Urothelium cell line (cell line): ENCODE measurements at regions not wholly inside any gene's neighbourhood (a gene's known extent, or its start where the extent isn't known, plus 50 kb on each side); places are given as distances from the start of the nearest gene placed in this dataset.
A peak's percentile ranks its signal among the peaks of the same experiment; 100 is the strongest.
"Not testable (repeated sequence)": the region's sequence is repeated elsewhere in the genome, so short reads cannot be mapped to it uniquely, and the experiment has no call there.

Experiments used
- DNase-seq: peaks from one replicate; pipeline ENCODE4 v3.0.0; 2011; ENCODE audit warnings: low spot score, mixed read lengths
- FAIRE-seq: peaks from 2 replicates; lab custom pipeline; 2011; peaks lifted over from hg19 to GRCh38; lab: Jason Lieb, UNC

DNA sequence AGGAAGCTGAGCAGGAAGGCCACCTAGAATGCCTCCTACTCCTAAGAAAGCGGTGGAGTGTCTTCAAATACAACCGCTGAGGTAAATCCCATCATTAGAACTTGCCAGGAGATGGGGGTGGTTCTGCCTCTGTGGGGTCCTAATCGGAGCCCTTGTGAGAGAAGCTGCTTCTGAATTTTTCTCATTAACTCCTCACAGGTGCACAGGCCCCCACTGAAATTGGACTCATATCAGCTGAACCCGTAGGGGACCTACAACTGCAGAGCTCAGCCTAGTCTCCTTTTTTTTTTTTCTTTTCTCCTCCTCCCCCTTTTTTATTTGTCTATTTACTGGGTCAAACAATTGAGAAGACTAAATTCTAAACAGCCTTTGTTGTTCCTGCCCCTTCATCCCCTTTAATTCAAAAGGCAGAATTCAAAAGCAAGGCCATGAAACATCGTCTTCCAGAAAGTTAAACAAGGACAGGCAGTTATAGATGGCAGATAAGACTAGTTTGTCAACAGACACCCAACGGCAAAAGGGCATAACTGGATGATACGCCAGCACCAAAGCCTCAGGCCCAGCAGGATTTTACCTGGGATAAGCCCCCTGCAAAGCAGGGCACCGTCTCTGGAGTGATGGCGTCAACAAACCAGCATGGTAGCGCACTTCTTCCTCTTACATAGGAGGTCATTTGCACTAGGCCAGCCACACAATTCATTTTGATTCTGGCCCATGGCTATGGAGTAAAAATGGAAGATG is 213.7 kb upstream of the HES1 start:
- DNase-seq: no peak
- no peak for FAIRE-seq

DNA sequence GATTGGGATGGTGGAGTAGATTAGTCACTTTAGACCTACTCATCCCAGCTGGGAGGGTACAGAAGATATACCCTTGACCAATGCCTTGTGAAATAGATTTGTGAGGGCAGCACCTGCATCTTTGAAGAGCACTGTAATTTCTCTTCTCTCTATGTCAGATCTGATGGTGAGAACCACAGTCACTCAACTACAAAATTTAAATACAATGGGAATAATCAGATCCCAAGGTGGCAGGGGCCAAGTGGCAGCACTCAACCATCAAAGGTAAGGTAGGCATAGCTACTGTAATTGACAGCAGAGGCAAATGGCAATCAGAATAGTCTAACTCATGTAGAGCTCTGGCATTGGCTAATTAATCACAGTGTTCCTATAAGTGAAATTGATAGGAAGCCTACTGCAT is 212.0 kb upstream of the HES1 start:
- DNase-seq, FAIRE-seq: not testable (repeated sequence)

DNA sequence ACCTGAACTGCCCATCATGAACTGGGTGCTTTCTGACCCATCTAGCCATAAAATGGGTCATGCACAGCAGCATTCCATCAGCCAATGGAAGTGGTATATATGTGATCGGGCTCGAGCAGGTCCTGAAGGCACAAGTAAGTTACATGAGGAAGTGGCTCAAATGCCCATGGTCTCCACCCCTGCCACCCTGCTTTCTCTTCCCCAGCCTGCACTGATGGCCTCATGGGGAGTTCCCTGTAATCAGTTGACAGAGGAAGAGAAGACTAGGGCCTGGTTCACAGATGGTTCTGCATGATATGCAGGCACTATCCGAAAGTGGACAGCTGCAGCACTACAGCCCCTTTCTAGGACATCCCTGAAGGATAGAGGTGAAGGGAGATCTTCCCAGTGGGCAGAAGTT is 209.9 kb upstream of the HES1 start:
- not testable (repeated sequence) for FAIRE-seq, DNase-seq

DNA sequence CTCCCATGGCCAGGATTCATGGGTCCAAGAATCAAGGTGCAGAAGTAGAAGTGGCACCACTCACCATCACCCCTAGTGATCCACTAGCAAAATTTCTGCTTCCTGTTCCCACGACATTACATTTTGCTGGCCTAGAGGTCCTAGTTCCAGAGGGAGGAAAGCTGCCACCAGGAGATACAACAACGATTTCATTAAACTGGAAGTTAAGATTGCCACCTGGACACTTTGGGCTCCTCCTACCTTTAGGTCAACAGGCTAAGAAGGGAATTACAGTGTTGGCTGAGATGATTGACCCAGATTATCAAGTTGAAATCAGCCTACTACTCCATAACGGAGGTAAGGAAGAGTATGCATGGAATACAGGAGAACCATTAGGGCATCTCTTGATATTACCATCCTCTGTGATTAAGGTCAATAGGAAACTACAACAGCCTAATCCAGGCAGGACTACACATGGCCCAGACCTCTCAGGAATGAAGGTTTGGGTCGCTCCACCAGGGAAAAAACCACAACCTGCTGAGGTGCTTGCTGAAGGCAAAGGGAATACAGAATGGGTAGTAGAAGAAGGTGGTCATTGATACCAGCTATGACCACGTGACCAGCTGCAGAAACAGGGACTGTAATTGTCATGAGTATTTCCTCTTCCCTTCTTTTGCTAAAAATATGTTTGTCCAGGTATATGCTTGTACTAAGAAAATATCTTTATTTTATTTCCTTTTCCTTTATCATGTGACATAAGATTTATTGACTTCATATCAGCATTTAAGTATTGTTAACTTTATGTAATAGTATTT is 208.3 kb upstream of the HES1 start:
- not testable (repeated sequence) for FAIRE-seq, DNase-seq

DNA sequence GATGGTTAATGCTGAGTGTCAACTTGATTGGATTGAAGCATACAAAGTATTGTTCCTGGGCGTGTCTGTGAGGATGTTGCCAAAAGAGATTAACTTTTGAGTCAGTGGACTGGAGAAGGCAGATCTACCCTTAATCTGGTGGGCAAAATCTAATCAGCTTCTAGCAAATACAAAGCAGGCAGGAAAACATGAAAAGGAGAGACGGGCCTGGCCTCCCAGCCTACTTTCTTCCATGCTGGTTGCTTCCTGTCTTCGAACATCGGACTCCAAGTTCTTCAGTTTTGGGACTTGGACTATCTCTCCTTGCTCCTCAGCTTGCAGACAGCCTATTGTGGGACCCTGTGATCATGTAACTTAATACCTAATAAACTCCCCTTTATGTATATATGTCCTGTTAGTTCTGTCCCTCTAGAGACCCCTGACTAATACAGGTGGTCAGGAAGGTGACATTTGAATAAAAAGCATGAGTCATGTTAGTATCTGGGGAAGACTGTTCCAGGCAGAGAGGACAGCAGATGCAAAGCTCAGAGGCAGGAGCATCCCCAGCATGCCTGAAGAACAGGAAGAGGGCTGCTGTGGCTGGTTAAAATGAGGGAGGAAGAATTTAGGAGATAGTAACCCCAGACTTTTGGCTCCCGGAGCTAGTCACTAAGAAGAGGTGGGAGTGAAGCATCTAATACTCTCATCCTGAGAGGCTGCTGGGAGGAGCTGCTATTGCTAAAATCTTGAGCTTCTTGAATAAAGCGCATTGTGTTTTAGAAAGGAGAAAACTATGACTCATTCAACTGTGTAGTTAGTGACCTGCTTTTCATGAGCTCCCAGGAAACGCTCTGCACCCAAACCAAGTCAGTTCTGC is 207.4 kb upstream of the HES1 start:
- FAIRE-seq: no peak

DNA sequence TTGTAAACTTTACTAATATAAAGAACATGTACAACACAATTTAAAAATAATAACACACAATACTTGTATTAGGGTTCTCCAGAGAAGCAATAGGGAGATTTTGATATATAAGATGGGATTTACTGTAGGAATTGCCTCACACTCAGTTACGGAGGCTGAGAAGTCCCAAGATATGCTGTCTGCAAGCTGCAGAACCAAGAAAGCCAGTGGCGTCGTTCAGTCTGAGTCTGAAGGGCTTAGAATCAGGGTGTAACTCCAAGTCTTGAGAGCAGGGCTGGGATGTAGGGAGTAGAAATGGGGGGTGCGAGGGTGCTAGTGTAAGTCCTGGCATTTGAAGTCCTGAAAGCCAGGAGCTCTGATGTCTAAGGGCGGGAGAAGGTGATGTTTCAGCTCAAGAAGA is 206.6 kb upstream of the HES1 start:
- no peak for DNase-seq
- FAIRE-seq: no peak

More for the DNA sequence above, 207.4 kb upstream of the HES1 start:
- peak; percentile 72 for DNase-seq

DNA sequence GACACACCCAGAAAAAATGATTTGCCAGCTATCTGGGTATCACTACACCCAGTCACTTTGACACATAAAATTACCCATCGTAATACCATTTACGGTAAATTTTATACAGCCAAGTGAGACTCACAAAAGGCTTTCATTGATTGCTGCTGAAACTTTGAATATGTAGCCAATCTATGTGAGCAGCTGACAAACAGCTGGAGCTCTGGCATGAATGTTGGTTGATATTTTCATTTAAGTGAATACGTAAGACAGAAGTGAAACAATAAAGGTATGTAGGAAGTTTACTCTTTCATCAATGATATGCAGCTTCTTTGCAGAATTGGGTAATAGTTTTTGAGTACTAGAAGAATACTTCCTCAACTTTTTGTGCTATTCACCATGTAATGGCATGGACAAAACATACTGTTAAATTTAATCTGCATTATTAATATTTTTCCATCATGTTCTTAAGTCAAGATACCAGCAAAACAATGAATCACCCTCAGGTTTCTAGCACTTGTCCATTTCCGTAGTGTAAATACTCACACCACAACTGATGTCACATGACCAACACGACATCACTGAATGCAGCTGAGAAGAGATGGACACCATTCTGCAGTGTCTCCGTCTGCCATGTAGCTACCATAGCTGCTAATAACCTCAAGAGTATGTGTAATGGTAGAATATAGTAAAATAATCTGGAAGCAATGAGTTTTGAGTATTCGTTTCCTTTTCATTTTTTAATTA is 205.9 kb upstream of the HES1 start:
- DNase-seq (no peak), FAIRE-seq (no peak)

DNA sequence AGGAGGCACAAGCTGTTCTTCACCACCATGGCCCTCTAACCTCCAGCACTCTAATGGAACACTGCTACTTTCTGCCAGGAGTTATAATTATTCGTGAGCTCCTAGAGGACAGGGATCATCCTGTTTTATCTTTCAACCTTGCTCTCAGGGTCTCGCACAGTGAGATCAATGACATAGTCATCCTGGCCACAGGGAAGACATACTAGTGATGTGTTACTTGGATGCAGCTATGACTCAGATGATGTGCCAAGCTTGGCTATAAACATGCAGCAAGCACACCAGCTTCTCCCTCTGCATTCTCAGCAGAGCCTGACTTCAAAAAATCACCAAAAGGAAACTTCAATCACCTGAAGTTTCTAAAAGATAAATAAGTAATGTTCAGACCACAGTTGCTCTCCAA is 203.8 kb upstream of the HES1 start:
- no peak for FAIRE-seq
- DNase-seq: no peak

DNA sequence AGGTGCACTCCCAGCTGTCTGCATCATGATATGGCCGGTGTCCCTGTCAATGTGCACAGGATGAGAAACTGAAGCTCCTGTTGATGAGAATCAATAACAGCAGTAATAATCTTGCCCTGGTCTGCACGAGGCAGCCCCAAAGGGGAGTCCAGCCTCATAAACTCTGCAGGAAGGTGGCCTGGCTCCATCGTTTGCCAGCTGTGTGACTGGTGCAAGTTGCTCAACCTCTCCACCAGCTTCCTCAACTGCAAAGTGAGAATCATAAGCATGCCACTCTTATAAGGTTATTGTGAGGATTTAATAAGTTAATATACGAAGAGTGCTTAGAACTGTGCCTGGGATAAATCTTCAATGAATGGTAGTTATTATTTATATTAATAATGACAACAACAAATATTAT is 203.4 kb upstream of the HES1 start:
- FAIRE-seq: no peak
- DNase-seq: no peak

DNA sequence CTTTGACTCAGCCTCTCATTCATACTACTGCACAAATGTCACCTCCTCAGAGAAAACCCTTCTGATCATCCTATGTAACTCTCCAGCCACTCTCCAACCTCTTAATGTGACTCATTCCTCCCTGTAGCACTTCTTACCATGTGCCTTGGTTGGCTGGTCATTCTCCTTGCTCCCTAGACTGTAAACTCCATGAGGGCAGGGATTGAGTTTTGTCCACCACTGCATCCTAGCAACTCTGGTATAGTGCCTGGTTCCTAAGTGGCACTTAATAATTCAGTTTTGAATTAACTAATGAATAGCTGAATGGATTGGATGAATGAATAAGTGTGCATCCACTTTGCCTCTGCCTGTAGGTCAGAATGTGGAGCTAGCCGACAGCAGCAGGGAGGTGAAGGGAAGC is 202.5 kb upstream of the HES1 start:
- DNase-seq: no peak
- no peak for FAIRE-seq

DNA sequence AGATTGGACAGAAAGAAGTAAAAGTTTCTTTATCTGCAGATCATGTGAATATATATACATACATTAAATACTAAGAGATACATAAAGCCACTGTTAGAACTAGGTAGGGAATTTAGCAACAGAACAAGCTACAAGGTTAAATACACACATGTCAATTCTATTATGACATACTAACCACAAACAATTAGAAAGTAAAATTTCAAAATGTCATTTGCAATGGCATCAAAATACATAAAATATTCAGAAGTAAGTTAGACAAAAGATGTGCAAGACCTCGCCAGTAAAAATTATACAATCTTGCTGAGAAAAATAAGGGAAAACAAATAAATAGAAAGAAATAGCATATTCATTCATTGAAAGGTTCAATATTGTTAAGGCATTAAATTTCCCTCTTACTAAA is 200.0 kb upstream of the HES1 start:
- FAIRE-seq: no peak
- DNase-seq: no peak

DNA sequence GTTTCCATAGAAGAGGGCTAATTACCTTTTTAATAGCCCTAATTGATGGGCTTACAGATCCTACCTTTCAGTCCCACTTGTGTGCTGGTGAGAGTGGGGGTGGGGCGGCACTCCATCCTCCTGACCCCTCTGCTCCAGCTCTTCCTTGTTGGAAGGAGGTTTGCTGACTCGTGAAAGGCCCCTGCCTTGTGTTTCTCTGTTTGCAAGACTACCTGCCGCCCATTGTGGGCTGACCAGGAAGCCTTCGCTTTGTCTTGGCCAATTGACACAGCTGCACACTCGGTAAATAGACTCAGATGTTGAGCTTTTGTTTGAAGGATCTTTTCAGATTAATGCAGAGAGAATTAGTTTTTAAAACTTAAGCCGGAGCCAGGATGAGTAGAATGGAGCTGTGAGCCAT is 197.3 kb upstream of the HES1 start:
- DNase-seq: no peak
- FAIRE-seq: no peak

DNA sequence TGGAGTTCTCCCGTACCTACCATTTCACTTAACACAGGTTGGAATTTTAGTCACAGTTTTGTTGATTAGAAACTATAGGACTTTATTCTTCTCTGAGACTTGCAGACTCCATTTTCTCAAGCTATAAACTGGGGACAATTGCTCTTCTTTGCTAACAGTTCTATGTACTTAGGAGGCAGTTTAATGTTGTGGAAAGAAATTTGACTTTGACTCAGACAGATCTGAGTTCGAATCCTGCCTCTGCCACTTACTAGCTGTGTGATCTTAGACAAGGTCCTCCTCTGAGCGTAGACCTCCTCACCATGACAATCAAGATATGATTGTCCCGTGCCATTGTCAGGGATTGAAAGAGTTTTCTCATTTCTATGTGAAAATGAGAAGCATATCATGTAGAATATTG is 196.4 kb upstream of the HES1 start:
- DNase-seq (no peak), FAIRE-seq (no peak)

DNA sequence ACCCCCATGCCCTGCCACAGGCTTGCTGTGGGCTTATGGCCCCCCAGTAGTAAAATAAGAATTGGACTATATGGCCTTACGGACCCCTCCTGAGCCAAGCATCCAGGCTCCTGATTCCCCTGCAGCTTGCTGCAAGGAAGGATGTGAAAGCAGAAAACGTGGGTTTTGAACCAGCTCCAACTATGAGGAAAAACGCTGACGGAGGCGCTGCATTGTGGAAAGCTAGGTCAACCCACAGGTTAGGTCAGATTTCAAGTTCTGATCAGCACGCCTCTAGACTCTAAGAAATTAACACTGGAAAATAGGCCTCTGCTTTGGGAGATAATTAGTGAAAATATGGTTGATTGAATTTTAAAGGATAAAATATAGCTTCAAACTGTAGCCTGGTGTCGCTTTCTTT is 195.4 kb upstream of the HES1 start:
- DNase-seq (no peak), FAIRE-seq (no peak)

DNA sequence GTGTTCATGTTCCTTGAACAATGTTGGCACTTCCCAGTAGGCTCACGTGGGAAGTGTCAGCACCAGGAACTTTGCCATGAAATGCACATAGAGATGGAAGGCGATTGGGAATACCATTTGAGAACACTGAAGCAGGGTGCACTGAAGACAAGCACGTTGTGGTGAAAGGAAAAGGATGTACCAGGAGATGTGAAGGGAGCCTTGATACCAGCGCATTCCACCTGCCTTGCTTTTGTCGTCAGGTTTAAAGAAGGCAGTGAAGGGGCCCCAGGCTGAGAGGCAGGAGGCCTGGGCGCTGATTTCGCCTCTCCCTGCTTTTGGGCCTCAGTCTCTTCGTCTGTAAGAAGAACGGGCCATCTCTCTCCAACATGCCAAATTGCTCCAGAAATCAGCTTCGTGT is 194.5 kb upstream of the HES1 start:
- FAIRE-seq (peak; percentile 72), DNase-seq (no peak)

DNA sequence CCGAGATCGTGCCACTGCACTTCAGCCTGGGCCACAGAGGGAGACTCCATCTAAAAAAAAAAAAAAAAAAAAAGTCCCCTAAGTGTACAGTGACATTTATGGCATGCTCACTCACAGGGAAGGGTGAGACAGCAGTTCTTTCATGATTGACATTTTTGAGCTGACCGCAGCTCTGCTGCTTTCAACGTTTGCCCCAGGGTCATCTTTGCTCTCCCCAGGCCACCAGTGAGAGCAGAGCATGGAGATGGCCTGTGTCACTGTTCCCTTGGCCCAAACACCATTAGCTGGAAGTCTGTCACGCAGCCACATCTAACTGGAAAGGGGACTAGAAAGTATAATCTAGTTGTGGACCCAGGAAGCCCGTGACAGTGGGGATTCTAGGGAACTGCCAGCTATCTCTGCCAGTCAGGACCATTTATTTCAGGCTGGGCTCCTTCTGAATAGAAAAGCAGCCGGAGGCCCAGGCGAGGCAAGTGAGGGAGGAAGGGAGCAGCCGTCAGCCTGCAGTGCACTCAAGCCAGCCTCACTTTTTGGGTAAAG is 193.4 kb upstream of the HES1 start:
- no peak for FAIRE-seq
- DNase-seq: no peak

DNA sequence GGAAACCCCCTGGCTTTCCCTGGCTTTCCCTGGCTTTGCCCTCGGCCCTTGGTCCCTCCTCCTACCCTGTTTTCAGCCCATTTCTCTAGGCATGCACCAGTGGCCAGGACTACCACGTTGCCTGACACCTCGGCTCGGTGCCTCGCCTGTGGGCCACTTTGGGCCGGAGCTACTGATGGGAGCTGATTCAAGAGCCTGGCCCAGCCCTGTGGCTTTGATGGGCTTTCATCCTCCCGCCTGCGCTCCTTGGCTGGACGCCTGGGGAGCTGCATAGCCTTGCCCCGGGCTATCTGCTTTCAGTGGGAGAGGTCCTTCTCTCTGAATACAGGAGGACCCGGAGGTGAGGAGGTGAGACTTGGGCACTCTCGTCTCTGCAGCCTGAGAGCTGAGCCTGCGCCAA is 192.7 kb upstream of the HES1 start:
- no peak for DNase-seq
- FAIRE-seq: no peak

DNA sequence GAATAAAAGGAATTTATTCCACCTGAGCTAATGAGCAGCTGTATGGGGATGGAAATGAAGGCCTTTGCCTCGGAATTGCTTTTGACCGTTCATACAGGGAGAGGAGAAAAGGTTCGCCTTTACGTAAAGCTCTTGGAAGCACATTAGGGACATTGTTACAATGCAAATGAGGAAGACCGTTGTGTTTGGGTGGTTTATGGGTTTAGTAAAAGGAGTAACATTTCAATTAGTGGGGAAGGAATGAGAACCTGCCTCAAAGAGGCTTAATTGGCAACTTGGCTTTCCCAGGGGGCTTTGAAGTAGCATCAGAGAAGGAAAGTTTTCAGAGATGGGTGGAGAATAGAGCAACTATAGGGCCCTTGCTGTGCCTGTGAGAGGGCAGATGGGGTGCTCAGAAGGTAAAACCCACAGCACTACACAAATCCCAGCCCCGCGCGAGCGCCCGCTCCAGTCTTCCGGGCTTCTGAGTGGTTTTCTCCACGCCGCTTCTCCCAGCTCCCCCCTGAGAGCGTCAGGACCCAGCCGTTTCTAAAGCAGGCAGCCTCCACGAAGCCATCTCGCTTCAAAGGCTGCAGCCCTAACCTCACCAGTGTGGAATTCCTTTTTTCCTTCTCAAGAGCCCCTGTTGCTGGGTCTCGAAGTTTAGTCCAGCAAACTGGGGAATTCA is 192.0 kb upstream of the HES1 start:
- DNase-seq: no peak
- FAIRE-seq: no peak

DNA sequence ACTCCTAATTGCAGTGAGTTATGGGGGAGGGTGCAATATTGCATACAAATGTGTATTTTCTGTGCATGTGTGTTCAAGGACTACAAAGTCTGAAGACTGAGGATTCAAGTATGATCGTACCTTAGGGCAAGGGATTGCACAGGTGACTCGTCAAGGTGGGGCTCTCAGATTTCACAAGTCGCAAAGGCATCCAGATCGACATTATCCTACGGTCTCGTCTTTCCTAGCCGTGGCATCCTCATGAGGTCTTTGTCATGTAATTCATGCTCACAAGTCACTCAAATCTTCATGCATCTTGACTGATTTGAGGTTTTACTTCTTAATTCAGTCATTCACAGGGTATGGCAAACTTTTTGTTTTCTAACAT is 191.4 kb upstream of the HES1 start:
- no peak for FAIRE-seq
- no peak for DNase-seq

DNA sequence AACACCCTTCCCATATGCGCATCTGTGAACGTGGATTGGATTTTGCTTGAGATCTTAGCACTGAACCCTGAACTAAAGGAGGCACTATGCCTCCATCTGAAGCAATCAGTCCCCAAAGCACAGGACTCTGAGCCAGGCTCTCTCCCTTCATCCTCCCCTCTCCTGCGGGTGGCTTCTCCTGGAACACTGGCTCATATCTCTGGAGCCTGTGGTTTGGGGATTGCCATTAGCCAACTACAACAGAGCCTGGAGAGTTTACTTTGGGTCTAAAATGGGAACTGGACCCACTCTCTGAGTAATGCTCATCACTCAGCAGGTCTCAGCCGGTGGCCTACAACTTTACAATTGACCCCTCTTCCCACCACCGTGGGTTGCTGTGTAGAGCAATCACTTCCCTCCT is 190.8 kb upstream of the HES1 start:
- no peak for FAIRE-seq
- no peak for DNase-seq
